SK-N-SH treated with all-trans-retinoic acid at 6 μM for 48 hours (cell line): ENCODE measurements at regions not wholly inside any gene's neighbourhood (a gene's known extent, or its start where the extent isn't known, plus 50 kb on each side); places are given as distances from the start of the nearest gene placed in this dataset.

Experiments
- ISL1 ChIP-seq: fragments of 250-450 bp; sonication (Bioruptor Pico); IDR thresholded peaks from 2 replicates; pipeline ENCODE4 v2.1.2; 2022; ENCODE audit warnings: mild to moderate bottlenecking, moderate library complexity
- TF ChIP-seq, protein P1 (sequence below): fragments of 250-450 bp; sonication (Bioruptor Pico); IDR thresholded peaks from 2 replicates; pipeline ENCODE4 v1.8.0; 2020; ENCODE audit warnings: mild to moderate bottlenecking, moderate library complexity, borderline replicate concordance

DNA sequence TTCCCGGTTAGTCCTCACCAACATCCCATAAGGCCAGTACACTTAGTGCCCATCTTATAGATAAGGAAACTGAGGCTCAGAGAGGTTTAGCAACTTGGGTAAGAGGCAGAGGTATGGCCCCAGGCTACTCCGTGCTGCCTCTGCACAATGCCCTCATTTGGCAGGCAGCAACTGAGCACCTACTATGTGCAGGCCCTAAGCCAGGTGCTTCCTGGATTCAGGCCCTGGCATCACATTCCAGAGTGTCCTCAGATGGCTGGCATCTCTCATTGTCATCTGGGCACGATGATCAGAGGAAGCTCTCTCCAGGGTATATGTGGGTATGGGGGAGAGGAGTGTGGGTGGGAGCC, 53.8 kb upstream of the PSD2 start:
- no peak for TF ChIP-seq ISL1
- TF ChIP-seq, protein P1, sequence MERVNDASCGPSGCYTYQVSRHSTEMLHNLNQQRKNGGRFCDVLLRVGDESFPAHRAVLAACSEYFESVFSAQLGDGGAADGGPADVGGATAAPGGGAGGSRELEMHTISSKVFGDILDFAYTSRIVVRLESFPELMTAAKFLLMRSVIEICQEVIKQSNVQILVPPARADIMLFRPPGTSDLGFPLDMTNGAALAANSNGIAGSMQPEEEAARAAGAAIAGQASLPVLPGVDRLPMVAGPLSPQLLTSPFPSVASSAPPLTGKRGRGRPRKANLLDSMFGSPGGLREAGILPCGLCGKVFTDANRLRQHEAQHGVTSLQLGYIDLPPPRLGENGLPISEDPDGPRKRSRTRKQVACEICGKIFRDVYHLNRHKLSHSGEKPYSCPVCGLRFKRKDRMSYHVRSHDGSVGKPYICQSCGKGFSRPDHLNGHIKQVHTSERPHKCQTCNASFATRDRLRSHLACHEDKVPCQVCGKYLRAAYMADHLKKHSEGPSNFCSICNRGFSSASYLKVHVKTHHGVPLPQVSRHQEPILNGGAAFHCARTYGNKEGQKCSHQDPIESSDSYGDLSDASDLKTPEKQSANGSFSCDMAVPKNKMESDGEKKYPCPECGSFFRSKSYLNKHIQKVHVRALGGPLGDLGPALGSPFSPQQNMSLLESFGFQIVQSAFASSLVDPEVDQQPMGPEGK, result no peak
